C1 segment of cervical spinal cord (tissue), 14 donors: ENCODE measurements at regions not wholly inside any gene's neighbourhood (a gene's known extent, or its start where the extent isn't known, plus 50 kb on each side); places are given as distances from the start of the nearest gene placed in this dataset.
"Not testable (repeated sequence)": the region's sequence is repeated elsewhere in the genome, so short reads cannot be mapped to it uniquely, and the experiment has no call there.

Experiments used
- DNase-seq, 14 donors: peaks; one replicate each; lab custom pipeline; 2025; lab: John Stamatoyannopoulos, UW

- no peak for DNase-seq
Observed at GRCh38 chr18:10114717-10115463, 201.1 kb downstream of the VAPA start.

- no peak for DNase-seq
Observed at GRCh38 chr18:10116574-10116973, 202.8 kb downstream of the VAPA start.

- no peak for DNase-seq
Observed at GRCh38 chr18:10119528-10119927, 205.7 kb downstream of the VAPA start.

DNA sequence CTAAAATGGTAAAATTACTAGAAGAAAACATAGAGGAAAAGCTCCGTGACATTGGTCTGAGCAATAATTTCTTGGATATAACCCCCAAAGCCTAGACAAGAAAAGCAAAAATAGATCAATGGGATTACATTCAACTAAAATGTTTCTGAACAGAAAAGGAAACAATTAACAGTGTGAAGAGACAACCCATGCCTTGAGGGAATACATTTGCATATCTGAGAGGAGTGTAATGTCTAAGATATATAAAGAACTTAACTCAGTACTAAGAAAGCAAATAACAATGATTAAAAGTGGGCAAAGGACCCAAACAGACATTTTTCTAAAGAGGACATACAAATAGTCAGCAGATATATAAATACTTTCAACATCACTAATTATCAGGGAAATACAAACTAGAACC is 206.2 kb downstream of the VAPA start:
- DNase-seq, result no peak

GRCh38 chr18:10120622-10121021 is 206.8 kb downstream of the VAPA start:
- no peak for DNase-seq

GRCh38 chr18:10121028-10121427 is 207.2 kb downstream of the VAPA start:
- no peak for DNase-seq

DNA sequence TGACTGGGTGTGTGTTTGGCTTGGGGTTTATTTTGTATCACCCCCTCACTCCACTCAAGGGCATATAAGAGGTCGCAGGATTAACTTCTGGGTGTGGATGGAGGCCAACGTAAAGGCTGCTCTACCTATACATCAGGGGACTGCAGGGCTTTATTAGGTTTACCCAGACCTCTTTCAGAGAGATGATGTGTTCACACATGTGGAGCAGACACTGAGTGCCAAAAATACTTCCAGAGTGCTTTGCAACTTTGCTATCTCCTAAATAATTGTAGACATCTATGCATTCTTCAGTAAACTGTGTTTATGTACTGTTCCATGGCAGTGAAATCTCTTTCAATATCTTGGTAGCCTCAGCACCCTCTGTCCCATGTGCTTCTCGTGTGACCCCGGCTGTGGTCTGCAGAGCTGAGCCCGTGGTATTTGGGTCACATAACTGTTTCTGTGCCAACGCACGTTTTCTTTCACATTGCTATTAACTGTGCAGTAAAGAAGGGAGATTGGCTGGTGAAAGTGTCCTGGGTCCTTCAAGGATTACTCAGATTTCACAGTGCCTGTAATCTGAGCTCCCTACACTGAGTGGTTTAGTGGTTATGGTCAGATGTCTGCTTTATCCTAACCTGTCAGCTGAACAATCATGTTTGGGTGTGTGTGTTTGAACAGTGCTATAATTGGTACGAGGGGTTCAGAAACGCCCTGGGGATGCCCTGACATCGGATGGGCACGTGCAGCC is 208.1 kb downstream of the VAPA start:
- DNase-seq, result no peak

DNA sequence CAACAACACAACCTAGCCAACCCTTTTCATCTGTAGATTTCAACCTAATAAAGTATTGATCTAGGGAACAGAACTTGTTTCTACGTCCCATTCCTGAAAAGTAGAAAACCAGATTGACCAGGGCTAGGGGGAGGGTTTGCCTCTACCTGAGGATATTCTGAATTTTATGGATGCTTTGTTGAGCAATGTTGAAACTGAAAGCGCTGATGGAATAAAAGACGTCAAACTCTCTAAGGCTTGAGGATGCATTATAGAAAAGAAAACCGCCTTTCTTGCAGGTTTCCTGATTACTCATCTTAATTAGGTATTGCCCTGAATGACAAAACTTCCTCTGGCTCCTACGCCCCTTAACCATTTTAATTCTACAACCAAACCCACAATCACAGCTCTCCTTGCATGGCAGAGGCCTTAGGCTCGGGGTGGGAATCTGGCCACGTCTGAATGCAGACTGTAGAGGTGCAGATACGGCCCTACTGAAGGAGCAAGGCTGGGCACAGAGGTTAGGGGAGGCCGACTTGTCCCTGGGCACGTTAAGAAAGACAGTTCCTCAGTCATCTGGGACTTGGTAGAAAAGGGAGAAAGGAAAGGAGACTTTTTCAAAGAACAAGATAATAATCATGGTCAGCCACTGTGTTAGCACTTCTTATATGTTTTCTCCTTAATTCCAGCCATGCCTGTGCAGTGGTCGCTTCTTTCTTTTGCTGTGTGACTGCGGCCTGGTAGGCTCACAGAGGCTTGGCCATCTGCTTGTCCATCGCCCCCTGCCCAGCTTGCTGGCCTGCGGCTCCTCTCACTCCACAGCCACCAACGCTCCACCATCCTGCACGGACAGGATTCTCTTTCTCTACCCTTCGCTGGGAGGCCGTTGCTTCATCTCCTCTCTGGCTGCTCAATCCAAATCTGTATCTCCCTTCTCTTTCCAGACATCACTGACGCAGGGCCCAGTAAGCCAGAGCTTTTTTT is 209.5 kb downstream of the VAPA start:
- no peak for DNase-seq

- no peak for DNase-seq
Observed at GRCh38 chr18:10124071-10124470, 210.3 kb downstream of the VAPA start.

DNA sequence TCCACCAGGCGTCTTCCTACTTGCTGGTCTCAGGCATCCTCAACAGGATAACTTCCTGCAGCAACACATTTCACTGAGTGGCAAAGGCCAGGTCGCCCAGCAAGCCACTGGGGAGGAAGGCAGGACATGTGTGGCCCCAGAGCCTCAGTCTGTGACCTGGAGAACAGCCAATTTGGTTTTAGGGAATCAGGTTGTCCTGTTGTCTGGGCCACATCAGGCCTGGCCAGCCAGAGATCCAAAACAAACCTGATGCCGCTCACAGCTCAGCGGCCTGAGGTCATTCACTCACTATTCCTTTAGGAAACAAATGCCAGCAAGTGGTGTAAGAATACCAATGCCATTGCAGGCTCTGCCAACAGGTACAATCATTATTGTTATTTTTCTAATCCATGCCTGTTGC is 210.7 kb downstream of the VAPA start:
- no peak for DNase-seq

DNA sequence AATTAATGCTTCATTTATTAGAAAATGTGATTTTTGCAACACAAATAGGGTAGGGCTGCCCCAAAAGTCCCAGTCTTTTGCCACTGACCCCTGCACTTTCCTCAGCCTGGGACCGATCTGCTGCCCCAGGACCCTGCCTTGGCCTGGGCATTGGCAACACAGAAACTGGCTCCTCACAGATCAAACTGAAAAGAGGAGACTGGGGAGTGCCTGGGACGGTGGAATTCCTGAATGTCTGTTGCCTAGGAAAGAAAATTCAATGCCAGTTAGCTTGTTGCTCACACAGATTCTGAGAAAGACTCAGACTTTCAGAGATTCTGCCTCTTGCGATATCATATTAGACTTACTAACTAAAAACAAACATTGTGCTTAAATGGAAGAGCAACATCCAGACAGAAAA is 211.2 kb downstream of the VAPA start:
- DNase-seq, result no peak

GRCh38 chr18:10127729-10128128 is 213.9 kb downstream of the VAPA start:
- no peak for DNase-seq

DNA sequence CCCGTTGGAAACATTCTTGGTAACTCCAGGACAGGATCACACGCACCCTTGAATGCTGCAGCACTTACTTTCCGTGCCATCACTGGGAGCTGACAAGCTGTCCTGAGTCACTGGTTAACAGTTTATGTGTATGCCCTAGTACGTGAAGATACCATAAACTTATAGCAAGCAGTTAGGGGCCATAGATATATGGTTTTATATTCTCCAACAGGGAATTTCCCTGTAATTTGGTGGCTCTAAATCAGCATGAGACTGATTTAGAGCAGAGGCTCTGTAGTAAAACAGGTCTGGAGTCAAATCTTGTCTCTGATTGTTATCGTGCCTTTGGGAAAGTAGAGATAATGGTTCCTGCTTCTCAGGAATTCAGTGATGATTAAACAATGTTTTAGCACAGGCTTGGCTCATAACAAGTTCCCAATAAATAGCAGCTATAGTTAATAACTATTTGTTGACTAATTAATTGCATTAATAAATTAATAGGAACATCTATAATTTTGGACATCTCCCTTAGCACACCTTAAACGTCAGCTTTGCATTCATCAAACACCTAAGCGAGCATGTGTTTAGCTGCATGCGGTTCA is 215.2 kb downstream of the VAPA start:
- DNase-seq, result no peak

DNA sequence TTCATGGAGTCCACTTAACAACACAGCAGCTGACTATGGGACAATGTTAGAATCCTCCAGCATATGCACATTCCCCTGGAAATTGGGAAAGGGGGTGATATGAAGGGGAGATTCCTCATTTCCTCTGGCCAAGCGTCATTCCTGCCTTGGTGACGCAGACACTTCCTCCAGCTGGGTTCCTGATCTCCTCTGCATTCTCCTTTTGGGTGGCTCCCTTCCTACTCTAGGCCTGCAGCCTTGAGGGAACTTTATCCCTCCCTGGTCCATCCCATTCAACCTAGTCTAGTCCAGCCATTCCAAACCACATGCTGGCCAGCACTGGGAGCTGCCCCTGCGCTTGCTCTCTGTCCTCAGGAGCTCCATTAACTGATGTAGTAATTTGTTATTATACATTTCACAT is 216.8 kb downstream of the VAPA start:
- no peak for DNase-seq

DNA sequence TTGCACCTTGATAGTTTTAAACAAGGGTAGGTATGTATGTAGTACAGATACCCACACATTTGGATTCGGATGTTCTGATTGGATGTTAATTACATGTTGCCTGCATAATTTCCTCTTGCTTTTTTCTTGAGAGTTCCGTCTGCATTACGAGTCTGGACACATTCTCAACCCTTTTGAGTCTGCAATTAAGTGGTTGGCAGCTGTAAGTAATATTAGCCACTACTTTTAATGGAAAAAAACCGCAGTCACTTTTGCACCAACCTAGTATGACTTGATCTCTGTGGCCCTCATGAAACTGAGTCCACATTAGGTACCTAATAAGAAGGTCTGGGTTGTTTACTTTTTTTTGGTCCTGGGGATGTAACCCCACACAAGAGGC is 217.3 kb downstream of the VAPA start:
- no peak for DNase-seq

GRCh38 chr18:10131460-10132395 is 217.9 kb downstream of the VAPA start:
- peak in 4 of 14 donors; percentile 12 to 36 (median 21) for DNase-seq

GRCh38 chr18:10133516-10133915 is 219.7 kb downstream of the VAPA start:
- DNase-seq, result no peak

DNA sequence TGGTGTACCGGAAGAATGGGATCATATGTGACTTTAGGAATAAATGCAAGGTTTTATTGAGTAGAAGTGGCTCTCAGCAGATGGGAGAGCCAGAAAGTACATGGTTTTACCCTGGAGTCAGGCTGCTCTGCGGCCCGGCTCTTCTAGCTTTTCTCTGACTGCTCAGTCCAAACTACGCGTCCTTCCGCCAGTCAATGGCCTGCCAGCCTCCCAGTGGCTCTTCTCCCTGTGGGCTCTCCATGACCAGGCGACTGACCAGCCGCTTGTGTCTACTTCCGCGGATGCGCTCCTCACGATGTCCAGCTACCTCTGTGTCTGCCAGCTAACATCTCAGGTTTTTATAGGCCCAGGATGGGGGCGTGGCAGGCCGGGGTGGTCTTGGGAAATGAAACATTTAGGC is 220.4 kb downstream of the VAPA start:
- DNase-seq, result no peak

GRCh38 chr18:10134749-10135148 is 220.9 kb downstream of the VAPA start:
- not testable (repeated sequence) for DNase-seq

- no peak for DNase-seq
Observed at GRCh38 chr18:10135302-10135926, 221.6 kb downstream of the VAPA start.
